Nucleus accumbens (tissue), 56 donors: ENCODE measurements at regions not wholly inside any gene's neighbourhood (a gene's known extent, or its start where the extent isn't known, plus 50 kb on each side); places are given as distances from the start of the nearest gene placed in this dataset.

Experiments used
- DNase-seq, 56 donors: peaks; one replicate each; lab custom pipeline; 2025; lab: John Stamatoyannopoulos, UW

- DNase-seq, result no peak
Observed at GRCh38 chr1:184267747-184268146, 119.1 kb upstream of the C1orf21 start.

DNA sequence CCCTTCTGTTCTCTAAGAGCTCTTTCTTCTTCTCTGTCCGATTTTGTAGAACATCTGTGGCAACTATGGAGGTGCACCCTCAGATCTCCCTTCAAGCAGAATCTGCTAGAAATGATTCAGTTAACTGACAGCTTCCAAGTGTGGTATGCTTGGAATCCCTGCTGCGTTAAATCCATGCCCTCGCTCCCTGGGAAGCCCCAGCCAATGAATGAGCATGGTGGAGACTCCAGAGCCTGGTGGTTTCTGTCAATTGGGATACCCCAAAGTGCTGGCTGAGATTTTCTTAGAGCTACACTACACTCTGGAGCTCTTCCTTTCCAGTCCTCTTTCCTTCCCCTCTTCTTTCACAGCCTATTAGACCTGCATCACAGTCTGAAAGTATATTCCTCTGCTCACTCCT, 116.3 kb upstream of the C1orf21 start:
- DNase-seq, result no peak

DNA sequence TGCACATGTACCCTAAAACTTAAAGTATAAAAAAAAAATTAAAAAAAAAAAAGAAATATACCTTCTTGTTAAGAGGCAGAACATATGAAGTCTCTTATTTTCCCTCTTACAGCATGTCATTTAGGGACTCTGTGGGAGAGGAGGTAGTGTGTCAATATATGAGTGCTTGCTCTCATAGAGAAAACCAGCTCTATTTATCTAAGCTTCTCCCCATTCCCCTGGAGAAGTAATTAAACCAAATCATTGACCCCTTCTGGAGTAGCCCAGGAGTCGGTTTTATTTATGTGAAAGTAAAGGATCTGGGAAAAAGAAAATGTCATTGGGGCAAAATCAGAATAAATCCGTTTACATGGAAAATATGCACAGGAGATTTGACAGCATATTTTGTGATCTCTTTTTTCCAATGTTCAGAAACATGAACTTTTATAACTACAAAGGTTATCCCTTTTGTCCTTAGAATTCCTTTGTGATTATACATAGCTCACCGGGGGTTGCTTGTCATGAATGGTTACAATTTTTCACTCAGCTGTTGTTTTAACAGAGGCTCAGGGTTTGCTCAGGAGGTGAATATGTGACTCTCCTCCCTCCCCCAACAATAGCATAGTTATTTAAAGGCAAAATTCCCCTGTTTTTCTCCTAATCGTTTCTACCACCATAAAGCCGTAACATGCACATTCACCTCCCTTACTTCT, 114.5 kb upstream of the C1orf21 start:
- DNase-seq, result no peak

DNA sequence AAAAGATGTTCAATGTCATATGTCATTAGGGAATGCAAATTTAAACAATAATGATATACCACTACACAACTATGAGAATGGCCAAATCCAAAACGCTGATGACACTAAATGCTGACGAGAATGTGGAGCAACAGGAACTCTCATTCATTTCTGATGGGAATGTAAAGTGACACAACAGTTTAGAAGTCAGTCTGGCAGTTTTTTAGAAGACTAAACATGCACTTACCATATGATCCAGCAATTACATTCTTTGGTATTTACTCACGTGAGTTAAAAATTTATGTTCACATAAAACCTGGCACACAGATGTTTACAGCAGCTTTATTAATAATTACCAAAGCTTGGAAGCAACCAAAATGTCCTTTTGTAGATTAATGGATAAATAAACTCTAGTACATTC, 110.4 kb upstream of the C1orf21 start:
- no peak for DNase-seq

GRCh38 chr1:184279911-184280458, 106.8 kb upstream of the C1orf21 start:
- DNase-seq, result no peak

DNA sequence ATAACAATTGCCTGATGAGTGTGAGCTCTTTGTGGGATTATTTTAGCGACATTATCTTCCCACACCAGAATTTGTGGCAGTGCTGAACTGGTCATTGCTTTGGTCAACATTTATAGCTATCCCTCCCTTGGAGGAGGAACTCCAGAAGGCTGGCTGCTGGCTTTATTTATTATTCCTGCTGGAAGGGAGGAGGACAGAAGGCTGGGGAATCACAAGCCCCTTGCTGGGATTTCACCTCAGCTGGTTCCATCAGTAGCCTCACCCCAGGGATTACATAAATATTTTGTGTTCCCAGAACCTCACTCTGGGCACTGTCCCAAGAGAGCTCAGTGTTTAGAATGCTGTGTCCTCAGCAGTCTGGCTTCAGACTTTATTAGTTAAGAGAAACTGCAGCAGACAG, 102.8 kb upstream of the C1orf21 start:
- DNase-seq, result peak in 8 of 56 donors; percentile 0 to 30 (median 9)

GRCh38 chr1:184284900-184285299, 101.9 kb upstream of the C1orf21 start:
- no peak for DNase-seq

DNA sequence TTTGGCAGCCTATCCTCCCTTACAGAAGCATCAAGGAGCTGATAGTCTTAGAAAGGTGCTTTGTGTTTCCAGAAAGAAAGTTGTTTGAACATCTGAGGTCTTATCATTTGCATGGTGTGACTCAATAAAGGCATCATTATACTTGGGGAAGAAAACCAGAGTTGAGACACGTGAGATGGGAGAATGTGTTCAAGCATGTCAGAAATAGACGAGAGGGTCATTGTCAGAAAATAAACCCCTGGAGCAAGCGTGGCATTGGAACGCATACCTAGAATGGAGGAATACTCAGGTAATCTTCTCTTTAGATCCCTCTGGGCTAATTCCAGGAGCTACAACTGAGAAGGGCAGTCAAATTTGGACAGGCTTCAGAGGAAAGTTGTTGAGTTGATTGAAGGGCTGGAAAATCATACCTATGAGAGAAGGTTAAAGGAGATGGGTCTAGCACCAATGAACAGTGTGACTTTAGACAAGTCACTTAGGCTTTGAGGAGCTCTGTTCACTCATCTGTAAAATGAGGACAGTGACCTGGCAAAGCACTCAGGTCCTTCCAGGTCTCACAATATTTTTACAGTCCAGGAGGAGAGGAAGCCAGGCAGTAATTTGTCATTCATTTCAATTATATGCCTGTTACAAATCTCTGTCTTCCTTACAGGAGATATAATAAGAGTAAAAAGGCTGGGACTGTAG, 101.3 kb upstream of the C1orf21 start:
- no peak for DNase-seq

DNA sequence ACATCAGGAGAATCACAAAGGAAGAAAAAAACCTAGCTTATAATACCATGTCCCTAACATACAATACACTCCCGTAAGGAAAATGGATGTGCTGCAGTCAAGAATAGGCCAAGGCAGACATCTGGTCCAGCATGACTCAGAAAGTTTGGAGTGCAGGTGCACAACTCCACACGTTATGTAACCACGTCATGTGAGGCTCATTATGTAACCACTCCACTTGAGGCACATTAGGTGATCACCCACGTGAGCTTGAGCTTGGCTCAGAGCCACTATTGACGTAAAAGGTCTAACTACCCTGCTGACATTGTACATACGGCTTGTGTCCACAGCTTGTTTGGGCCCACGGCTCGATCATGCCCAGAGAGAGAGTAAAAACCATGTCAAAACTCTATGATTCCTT, 99.8 kb upstream of the C1orf21 start:
- DNase-seq, result no peak

- no peak for DNase-seq
Observed at GRCh38 chr1:184289825-184290550, 96.8 kb upstream of the C1orf21 start.

GRCh38 chr1:184291701-184292100, 95.1 kb upstream of the C1orf21 start:
- no peak for DNase-seq

GRCh38 chr1:184292101-184292500, 94.7 kb upstream of the C1orf21 start:
- DNase-seq, result no peak

GRCh38 chr1:184294101-184294500, 92.7 kb upstream of the C1orf21 start:
- no peak for DNase-seq

GRCh38 chr1:184296466-184297243, 90.2 kb upstream of the C1orf21 start:
- DNase-seq, result peak in 11 of 56 donors; percentile 3 to 65 (median 15)

DNA sequence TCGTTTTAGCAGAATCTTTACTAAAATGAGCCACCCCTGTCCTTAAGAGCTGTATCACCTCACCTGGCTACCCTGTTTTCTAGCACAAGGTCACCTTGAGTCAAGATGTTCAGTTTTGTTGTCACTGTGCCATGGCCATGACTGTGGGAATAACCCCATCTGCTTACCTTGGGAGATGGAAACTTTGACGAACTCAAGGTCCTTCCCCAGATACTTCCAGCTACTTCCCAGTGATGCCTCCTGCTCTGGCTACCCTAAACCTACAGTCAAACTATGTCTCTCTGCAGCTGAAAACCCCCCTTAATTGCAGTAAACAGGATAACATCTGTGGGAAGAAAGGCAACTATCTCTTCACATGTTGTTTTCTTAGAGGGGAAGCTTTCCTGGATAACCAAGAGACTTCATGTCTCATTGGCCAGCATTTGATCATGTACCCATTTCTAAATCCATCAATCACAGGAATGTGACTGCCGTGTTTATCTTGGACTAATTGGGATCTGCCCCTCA, 89.5 kb upstream of the C1orf21 start:
- no peak for DNase-seq

- DNase-seq, result peak in 13 of 56 donors; percentile 5 to 40 (median 21)
Observed at GRCh38 chr1:184298440-184299405, 88.1 kb upstream of the C1orf21 start.

- DNase-seq, result no peak
Observed at GRCh38 chr1:184299406-184299790, 87.4 kb upstream of the C1orf21 start.

- DNase-seq, result no peak
Observed at GRCh38 chr1:184299796-184300195, 87.0 kb upstream of the C1orf21 start.

DNA sequence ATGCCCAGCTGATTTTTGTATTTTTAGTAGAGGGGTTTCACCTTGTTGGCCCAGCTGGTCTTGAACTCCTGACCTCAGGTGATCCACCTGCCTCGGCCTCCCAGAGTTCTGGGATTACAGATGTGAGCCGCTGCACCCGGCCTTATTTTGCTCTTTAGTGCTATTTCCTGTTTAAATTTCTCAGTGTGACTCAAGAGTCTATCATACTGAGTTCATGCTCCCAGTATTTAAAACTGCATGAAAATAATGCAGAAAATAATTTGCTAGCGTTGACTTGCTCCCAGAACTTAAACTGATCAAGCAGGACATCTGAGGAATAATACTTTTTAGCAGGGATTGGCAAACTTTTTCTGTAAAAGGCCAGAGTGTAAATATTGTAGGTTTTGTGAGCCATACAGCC, 86.4 kb upstream of the C1orf21 start:
- no peak for DNase-seq
